Osteocyte (in vitro differentiated cells): ENCODE measurements at regions not wholly inside any gene's neighbourhood (a gene's known extent, or its start where the extent isn't known, plus 50 kb on each side); places are given as distances from the start of the nearest gene placed in this dataset.

Source experiments
- DNase-seq: peaks from one replicate; pipeline ENCODE4 v3.0.0; 2021; ENCODE audit warnings: mixed read lengths; ENCODE audit not compliant: unreplicated experiment; ENCODE audit errors: extremely low spot score
- H3K27ac Mint-ChIP-seq: one replicate; pipeline ENCODE4 v1.8.0; 2021; ENCODE audit warnings: mild to moderate bottlenecking, mixed read lengths; ENCODE audit not compliant: unreplicated experiment
- H3K27me3 Mint-ChIP-seq: one replicate; pipeline ENCODE4 v1.8.0; 2021; ENCODE audit warnings: mixed read lengths; ENCODE audit not compliant: unreplicated experiment
- H3K36me3 Mint-ChIP-seq: one replicate; pipeline ENCODE4 v1.8.0; 2021; ENCODE audit warnings: mixed read lengths; ENCODE audit not compliant: unreplicated experiment
- H3K4me1 Mint-ChIP-seq: one replicate; pipeline ENCODE4 v1.8.0; 2021; ENCODE audit warnings: mixed read lengths; ENCODE audit not compliant: unreplicated experiment
- H3K4me3 Mint-ChIP-seq: one replicate; pipeline ENCODE4 v1.8.0; 2021; ENCODE audit warnings: mild to moderate bottlenecking, moderate library complexity, mixed read lengths; ENCODE audit not compliant: unreplicated experiment
- H3K9me3 Mint-ChIP-seq: one replicate; pipeline ENCODE4 v1.8.0; 2021; ENCODE audit warnings: mixed read lengths; ENCODE audit not compliant: unreplicated experiment
- TF ChIP-seq, protein P1 (sequence below): fragments of 200-600 bp; sonication (generic); IDR thresholded peaks from 2 replicates; pipeline ENCODE4 v1.5.0; 2021; ENCODE audit warnings: antibody characterized with exemption, mild to moderate bottlenecking, moderate library complexity

DNA sequence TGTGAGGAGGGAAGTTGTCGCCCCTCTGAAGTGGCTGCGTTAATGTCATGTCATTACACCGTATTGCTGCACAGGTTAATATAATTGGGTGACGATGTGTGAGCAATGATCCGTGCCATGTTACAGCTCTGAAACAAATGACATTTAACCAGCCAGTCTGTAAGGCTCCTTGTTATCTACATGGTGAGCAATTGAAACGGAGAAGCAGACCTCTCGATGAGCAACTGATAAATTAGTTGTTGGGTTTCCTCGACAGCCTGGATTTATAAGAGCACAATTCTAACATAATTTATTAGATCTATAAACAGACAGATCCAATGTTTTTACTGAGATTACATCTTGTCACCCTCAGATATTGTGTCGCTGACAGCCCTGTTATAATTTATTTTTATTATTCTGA is 49.9 kb upstream of the MAFB start:
- Mint-ChIP-seq H3K9me3 (no peaks in the 10 kb centered on the region), H3K36me3 (no peaks in the 10 kb centered on the region), H3K27ac (no peak overlapping the region), H3K27me3 (peaks cover 24% of the 10 kb centered on the region), H3K4me1 (no peaks in the 10 kb centered on the region), H3K4me3 (no peak overlapping the region)
- no peak for DNase-seq
- TF ChIP-seq, protein P1, sequence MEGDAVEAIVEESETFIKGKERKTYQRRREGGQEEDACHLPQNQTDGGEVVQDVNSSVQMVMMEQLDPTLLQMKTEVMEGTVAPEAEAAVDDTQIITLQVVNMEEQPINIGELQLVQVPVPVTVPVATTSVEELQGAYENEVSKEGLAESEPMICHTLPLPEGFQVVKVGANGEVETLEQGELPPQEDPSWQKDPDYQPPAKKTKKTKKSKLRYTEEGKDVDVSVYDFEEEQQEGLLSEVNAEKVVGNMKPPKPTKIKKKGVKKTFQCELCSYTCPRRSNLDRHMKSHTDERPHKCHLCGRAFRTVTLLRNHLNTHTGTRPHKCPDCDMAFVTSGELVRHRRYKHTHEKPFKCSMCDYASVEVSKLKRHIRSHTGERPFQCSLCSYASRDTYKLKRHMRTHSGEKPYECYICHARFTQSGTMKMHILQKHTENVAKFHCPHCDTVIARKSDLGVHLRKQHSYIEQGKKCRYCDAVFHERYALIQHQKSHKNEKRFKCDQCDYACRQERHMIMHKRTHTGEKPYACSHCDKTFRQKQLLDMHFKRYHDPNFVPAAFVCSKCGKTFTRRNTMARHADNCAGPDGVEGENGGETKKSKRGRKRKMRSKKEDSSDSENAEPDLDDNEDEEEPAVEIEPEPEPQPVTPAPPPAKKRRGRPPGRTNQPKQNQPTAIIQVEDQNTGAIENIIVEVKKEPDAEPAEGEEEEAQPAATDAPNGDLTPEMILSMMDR, result no peak

DNA sequence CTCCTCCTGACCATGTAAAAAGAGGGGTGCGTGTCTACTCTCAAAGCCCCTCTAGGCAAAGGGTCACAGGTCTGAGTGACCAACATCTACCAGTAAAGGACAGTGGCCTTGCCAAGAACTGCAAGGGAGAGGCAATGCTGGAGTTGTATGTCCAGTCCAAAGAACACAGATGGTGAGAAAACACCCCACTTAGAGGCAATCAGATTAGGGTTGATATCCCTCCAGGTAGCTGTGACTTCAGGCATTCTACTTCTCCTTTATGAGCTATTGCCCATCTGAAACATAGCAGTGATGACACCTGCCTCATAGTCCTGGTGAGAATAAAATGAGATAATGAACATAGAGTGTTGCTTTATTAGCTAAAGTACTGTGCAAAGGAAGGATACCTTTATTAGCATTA is 50.8 kb upstream of the MAFB start:
- DNase-seq, result no peak
- H3K4me3 Mint-ChIP-seq, result no peak overlapping the region
- no peaks in the 10 kb centered on the region for H3K36me3 Mint-ChIP-seq
- H3K4me1 Mint-ChIP-seq, result no peaks in the 10 kb centered on the region
- peaks cover 27% of the 10 kb centered on the region for H3K27me3 Mint-ChIP-seq
- TF ChIP-seq, protein P1, result no peak
- no peak overlapping the region for H3K27ac Mint-ChIP-seq
- H3K9me3 Mint-ChIP-seq, result no peaks in the 10 kb centered on the region

- no peaks in the 10 kb centered on the region for H3K9me3 Mint-ChIP-seq
- no peak for DNase-seq
- H3K4me3 Mint-ChIP-seq, result no peak overlapping the region
- no peak overlapping the region for H3K27ac Mint-ChIP-seq
- peaks cover 32% of the 10 kb centered on the region for H3K27me3 Mint-ChIP-seq
- TF ChIP-seq, protein P1, result peak; percentile 43
- H3K4me1 Mint-ChIP-seq, result no peaks in the 10 kb centered on the region
- no peaks in the 10 kb centered on the region for H3K36me3 Mint-ChIP-seq
Measured at GRCh38 chr20:40741507-40742106, 52.6 kb upstream of the MAFB start.

DNA sequence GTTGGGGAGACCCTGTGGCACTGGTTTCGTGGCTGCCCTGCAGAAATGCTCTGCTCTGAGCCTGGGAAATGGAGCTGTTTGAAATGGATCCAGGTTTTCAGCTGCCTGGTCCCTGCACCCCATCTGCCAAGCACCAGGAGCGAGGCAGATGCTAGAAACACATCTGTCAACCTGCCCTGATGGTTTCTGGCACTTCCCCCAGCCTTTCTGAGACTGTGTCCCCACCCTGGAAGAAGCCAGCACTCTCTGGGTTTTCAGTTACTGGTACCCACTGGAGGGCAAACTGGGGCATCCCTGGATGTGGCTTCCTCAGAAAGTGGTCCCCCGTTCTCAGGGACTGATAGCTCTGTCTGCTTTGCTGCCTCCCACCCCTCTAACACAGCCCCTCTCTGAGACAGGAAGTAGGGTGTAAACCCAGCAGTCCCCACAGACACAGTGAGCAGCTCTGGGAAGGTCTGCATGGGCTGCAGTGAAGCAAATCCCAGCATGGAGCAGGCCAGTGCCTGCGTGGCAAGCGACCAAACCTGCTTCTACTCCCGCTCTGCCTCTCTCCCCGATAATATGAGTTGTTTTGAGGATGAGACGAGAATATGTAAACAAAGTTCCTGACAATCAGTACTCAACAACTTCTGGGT is 54.2 kb upstream of the MAFB start:
- no peak for DNase-seq
- Mint-ChIP-seq H3K27me3 (peaks cover 43% of the 10 kb centered on the region), H3K27ac (no peak overlapping the region), H3K4me3 (no peak overlapping the region), H3K9me3 (no peaks in the 10 kb centered on the region), H3K36me3 (no peaks in the 10 kb centered on the region), H3K4me1 (no peaks in the 10 kb centered on the region)
- TF ChIP-seq, protein P1, result no peak

GRCh38 chr20:40744072-40744817 is 55.2 kb upstream of the MAFB start:
- no peaks in the 10 kb centered on the region for H3K9me3 Mint-ChIP-seq

More at GRCh38 chr20:40744072-40744817, 55.2 kb upstream of the MAFB start:
- Mint-ChIP-seq H3K36me3 (no peaks in the 10 kb centered on the region), H3K27me3 (peaks cover 49% of the 10 kb centered on the region), H3K4me3 (no peak overlapping the region), H3K27ac (no peak overlapping the region), H3K4me1 (no peaks in the 10 kb centered on the region)
- peak; percentile 80 for DNase-seq
- TF ChIP-seq, protein P1, result no peak
